ENCODE measurements at regions not wholly inside any gene's neighbourhood (a gene's known extent, or its start where the extent isn't known, plus 50 kb on each side); places are given as distances from the start of the nearest gene placed in this dataset.

DNA sequence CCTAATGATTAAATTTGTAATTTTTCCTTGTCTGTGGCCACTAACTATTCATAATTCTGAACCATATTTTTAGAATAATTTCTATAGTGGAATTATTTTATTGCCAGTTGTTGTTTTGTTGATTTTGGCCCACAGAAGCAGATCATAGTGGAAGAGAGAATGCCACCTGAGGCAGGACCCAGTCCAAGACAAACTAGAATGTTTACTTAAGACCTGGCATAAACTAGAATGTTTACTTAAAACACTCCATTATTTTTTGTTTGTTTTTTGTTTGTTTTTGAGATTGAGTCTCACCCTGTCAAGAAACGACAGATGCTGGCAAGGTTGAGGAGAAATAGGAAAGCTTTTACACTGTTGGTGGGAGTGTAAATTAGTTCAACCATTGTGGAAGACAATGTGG is 310.2 kb downstream of the MRPL39 start:
- H3K27me3 ChIP-seq (ENCODE audit: control insufficient read depth, insufficient read depth, low read length), result no peaks in the 10 kb centered on the region
- no peak overlapping the region for H3K9ac ChIP-seq (ENCODE audit: low read length)
- peaks cover 16% of the 10 kb centered on the region for H3K4me1 ChIP-seq (ENCODE audit: control insufficient read depth, insufficient read depth, low read length)
- no peaks in the 10 kb centered on the region for H3K9me3 ChIP-seq (ENCODE audit: control insufficient read depth, insufficient read depth, low read depth, low read length)
- no peaks in the 10 kb centered on the region for H3K36me3 ChIP-seq (ENCODE audit: control insufficient read depth, insufficient read depth, low read length)
- H3K27ac ChIP-seq (ENCODE audit: low read depth, low read length), result no peak overlapping the region
- no peak overlapping the region for H3K4me3 ChIP-seq (ENCODE audit: low read depth, low read length)

DNA sequence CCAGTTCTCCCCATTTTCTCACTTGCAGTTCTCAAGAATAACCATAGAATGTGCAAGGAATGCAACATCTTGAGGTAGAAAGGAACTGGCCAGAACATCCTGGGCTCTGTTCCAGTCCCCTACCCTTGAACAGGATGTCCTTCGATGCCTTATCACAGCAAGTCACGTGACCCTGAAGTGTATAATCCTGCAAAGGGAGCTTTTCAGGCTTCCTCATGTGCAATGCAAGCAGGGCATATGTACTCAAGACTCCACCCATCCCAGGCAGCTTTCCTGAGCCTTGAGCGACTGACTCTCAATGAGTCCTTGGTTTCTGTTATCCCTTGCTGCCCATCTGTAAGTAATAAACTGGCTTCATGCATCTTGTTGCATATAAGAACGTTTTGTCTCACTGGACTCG is 311.0 kb downstream of the MRPL39 start:
- H3K4me3 ChIP-seq (ENCODE audit: low read depth, low read length), result no peak overlapping the region
- H3K9ac ChIP-seq (ENCODE audit: low read length), result no peak overlapping the region
- no peaks in the 10 kb centered on the region for H3K27me3 ChIP-seq (ENCODE audit: control insufficient read depth, insufficient read depth, low read length)
- H3K27ac ChIP-seq (ENCODE audit: low read depth, low read length), result no peak overlapping the region
- peaks cover 12% of the 10 kb centered on the region for H3K4me1 ChIP-seq (ENCODE audit: control insufficient read depth, insufficient read depth, low read length)
- H3K36me3 ChIP-seq (ENCODE audit: control insufficient read depth, insufficient read depth, low read length), result no peaks in the 10 kb centered on the region
- no peaks in the 10 kb centered on the region for H3K9me3 ChIP-seq (ENCODE audit: control insufficient read depth, insufficient read depth, low read depth, low read length)

- Histone ChIP-seq H3K4me1 (ENCODE audit: control insufficient read depth, insufficient read depth, low read length) (no peaks in the 10 kb centered on the region), H3K36me3 (ENCODE audit: control insufficient read depth, insufficient read depth, low read length) (no peaks in the 10 kb centered on the region), H3K27me3 (ENCODE audit: control insufficient read depth, insufficient read depth, low read length) (no peaks in the 10 kb centered on the region), H3K4me3 (ENCODE audit: low read depth, low read length) (no peak overlapping the region), H3K27ac (ENCODE audit: low read depth, low read length) (no peak overlapping the region), H3K9ac (ENCODE audit: low read length) (no peak overlapping the region), H3K9me3 (ENCODE audit: control insufficient read depth, insufficient read depth, low read depth, low read length) (no peaks in the 10 kb centered on the region)
Measured at GRCh38 chr21:25292396-25292795, 314.9 kb downstream of the MRPL39 start.

GRCh38 chr21:25283720-25284119 is 323.6 kb downstream of the MRPL39 start:
- no peaks in the 10 kb centered on the region for H3K9me3 ChIP-seq (ENCODE audit: control insufficient read depth, insufficient read depth, low read depth, low read length)
- H3K9ac ChIP-seq (ENCODE audit: low read length), result no peak overlapping the region
- no peak overlapping the region for H3K4me3 ChIP-seq (ENCODE audit: low read depth, low read length)
- no peaks in the 10 kb centered on the region for H3K36me3 ChIP-seq (ENCODE audit: control insufficient read depth, insufficient read depth, low read length)
- H3K4me1 ChIP-seq (ENCODE audit: control insufficient read depth, insufficient read depth, low read length), result peaks cover 8% of the 10 kb centered on the region; the same call in 1 of the 2 replicates
- no peaks in the 10 kb centered on the region for H3K27me3 ChIP-seq (ENCODE audit: control insufficient read depth, insufficient read depth, low read length)
- no peak overlapping the region for H3K27ac ChIP-seq (ENCODE audit: low read depth, low read length)

GRCh38 chr21:25281134-25281533 is 326.1 kb downstream of the MRPL39 start:
- H3K4me3 ChIP-seq (ENCODE audit: low read depth, low read length), result no peak overlapping the region
- H3K9ac ChIP-seq (ENCODE audit: low read length), result no peak overlapping the region
- H3K4me1 ChIP-seq (ENCODE audit: control insufficient read depth, insufficient read depth, low read length), result peaks cover 8% of the 10 kb centered on the region; the same call in 1 of the 2 replicates
- no peak overlapping the region for H3K27ac ChIP-seq (ENCODE audit: low read depth, low read length)
- no peaks in the 10 kb centered on the region for H3K27me3 ChIP-seq (ENCODE audit: control insufficient read depth, insufficient read depth, low read length)
- H3K9me3 ChIP-seq (ENCODE audit: control insufficient read depth, insufficient read depth, low read depth, low read length), result no peaks in the 10 kb centered on the region
- H3K36me3 ChIP-seq (ENCODE audit: control insufficient read depth, insufficient read depth, low read length), result no peaks in the 10 kb centered on the region

DNA sequence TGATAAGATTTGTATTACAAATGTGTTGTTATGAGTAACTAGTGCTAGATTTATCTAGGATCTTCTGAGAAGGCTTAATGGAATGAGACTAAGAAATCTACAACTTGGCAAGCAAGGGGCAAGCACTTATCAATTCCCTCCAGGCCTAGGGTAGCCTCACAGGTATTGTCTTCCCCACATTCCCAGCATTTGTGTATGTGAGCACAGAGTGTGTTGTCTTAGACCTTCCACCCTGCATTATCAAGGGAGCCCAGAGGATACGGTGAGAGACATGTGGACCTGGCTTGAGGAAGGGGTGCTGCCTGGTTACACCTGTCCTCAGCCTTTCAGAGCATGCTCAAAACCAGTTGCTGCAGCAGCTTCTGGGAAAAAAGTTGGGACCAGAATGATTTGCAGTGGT is 327.2 kb downstream of the MRPL39 start:
- no peaks in the 10 kb centered on the region for H3K36me3 ChIP-seq (ENCODE audit: control insufficient read depth, insufficient read depth, low read length)
- peaks cover 8% of the 10 kb centered on the region; the same call in 1 of the 2 replicates for H3K4me1 ChIP-seq (ENCODE audit: control insufficient read depth, insufficient read depth, low read length)
- no peak overlapping the region for H3K9ac ChIP-seq (ENCODE audit: low read length)
- H3K9me3 ChIP-seq (ENCODE audit: control insufficient read depth, insufficient read depth, low read depth, low read length), result no peaks in the 10 kb centered on the region
- H3K27ac ChIP-seq (ENCODE audit: low read depth, low read length), result no peak overlapping the region
- no peaks in the 10 kb centered on the region for H3K27me3 ChIP-seq (ENCODE audit: control insufficient read depth, insufficient read depth, low read length)
- no peak overlapping the region for H3K4me3 ChIP-seq (ENCODE audit: low read depth, low read length)

DNA sequence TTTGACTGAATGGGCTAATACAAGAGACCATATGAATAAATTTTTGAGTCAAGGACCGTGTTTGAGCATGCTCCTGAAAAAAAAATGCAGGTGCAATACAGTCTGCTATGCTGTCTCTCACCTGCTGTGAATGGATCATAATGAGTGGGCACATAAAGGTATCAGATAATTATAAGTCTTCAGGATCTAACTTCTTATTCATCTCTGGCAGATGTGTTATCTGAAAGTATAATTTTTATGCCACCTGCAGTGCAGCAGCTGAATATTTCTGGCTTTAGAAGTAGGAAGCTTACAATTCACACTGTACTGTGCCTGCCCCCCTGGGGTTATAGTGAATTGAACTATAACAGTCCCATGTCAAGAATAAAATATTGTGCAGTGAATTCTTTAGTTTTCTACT is 333.3 kb downstream of the MRPL39 start:
- H3K27me3 ChIP-seq (ENCODE audit: control insufficient read depth, insufficient read depth, low read length), result no peaks in the 10 kb centered on the region
- H3K9ac ChIP-seq (ENCODE audit: low read length), result no peak overlapping the region
- no peak overlapping the region for H3K4me3 ChIP-seq (ENCODE audit: low read depth, low read length)
- H3K9me3 ChIP-seq (ENCODE audit: control insufficient read depth, insufficient read depth, low read depth, low read length), result no peaks in the 10 kb centered on the region
- H3K4me1 ChIP-seq (ENCODE audit: control insufficient read depth, insufficient read depth, low read length), result no peaks in the 10 kb centered on the region
- H3K36me3 ChIP-seq (ENCODE audit: control insufficient read depth, insufficient read depth, low read length), result no peaks in the 10 kb centered on the region
- no peak overlapping the region for H3K27ac ChIP-seq (ENCODE audit: low read depth, low read length)

DNA sequence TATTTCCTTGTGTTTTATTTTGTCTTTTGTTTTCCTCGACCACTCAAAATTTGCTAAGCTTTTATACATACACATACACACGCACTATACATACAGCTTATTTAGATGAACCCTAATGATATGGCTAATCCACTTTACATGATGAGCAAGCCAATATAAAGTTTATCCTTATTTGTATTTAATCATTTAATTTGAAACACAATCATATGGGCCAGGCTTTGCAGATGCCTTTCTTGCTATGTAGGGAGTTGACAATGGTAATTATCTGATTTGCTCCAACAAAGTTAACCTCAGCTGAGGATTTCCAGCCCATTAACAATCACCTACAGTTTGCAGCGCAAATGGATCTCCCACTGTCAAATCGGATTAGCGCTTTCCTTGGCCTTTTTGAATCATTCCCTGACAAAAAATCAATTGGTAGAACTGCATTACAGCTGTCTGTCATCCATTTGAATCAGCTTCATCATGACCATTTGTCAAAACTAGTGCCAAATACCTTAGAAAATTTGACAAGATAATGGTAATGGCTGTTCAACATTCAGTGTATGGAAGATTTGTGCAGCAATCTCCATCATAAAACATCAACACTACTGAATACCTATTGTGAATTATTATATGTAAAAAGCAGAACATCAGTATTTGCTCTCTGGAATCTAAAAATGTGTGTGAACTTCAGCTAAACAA is 352.6 kb downstream of the MRPL39 start:
- Histone ChIP-seq H3K9ac (ENCODE audit: low read length) (no peak overlapping the region), H3K27me3 (ENCODE audit: control insufficient read depth, insufficient read depth, low read length) (no peaks in the 10 kb centered on the region), H3K9me3 (ENCODE audit: control insufficient read depth, insufficient read depth, low read depth, low read length) (no peaks in the 10 kb centered on the region), H3K27ac (ENCODE audit: low read depth, low read length) (no peak overlapping the region), H3K36me3 (ENCODE audit: control insufficient read depth, insufficient read depth, low read length) (no peaks in the 10 kb centered on the region), H3K4me1 (ENCODE audit: control insufficient read depth, insufficient read depth, low read length) (no peaks in the 10 kb centered on the region; the same call in 1 of the 2 replicates), H3K4me3 (ENCODE audit: low read depth, low read length) (no peak overlapping the region)

DNA sequence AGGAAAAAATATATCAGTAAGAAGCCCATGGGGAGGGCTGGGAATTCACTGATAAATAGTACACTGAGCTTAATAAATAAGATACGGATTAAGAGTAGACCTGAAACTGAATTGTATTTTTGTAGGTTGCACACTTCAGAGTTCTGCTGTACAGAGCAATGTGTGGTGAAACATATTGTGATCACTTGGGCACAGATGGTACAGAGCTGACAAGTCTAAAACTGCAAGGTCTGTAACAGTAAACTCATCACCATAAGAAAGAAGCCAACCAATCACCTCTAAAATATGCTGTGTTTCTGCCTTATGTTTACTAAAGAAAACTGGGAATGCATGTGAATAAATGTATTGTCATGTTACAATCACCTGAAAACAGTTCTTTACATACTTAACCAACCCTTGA is 360.7 kb downstream of the MRPL39 start:
- no peak overlapping the region for H3K27ac ChIP-seq (ENCODE audit: low read depth, low read length)
- H3K9ac ChIP-seq (ENCODE audit: low read length), result no peak overlapping the region
- H3K4me3 ChIP-seq (ENCODE audit: low read depth, low read length), result no peak overlapping the region
- no peaks in the 10 kb centered on the region for H3K27me3 ChIP-seq (ENCODE audit: control insufficient read depth, insufficient read depth, low read length)
- H3K4me1 ChIP-seq (ENCODE audit: control insufficient read depth, insufficient read depth, low read length), result peaks cover 4% of the 10 kb centered on the region; the same call in 1 of the 2 replicates
- no peaks in the 10 kb centered on the region for H3K36me3 ChIP-seq (ENCODE audit: control insufficient read depth, insufficient read depth, low read length)
- no peaks in the 10 kb centered on the region for H3K9me3 ChIP-seq (ENCODE audit: control insufficient read depth, insufficient read depth, low read depth, low read length)

DNA sequence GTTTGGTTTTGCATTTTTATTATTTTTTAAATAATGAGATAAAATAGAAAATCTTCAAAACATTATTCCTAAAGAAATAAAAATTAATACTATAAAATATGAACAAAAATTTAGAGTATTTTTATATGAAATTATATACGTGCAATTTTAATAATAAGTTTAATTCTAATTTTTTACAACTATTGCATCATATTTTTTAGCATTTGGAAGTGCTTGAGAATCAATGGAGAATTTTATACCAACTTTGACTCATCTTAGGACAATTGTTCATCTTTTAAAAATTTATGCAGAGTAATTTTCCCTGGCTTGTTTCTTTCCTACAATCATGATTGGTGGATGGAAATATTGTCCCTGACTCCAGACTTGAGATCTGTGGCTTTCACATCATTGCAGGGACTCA is 362.5 kb downstream of the MRPL39 start:
- no peaks in the 10 kb centered on the region for H3K36me3 ChIP-seq (ENCODE audit: control insufficient read depth, insufficient read depth, low read length)
- no peaks in the 10 kb centered on the region for H3K9me3 ChIP-seq (ENCODE audit: control insufficient read depth, insufficient read depth, low read depth, low read length)
- H3K4me1 ChIP-seq (ENCODE audit: control insufficient read depth, insufficient read depth, low read length), result peaks cover 4% of the 10 kb centered on the region; the same call in 1 of the 2 replicates
- H3K27me3 ChIP-seq (ENCODE audit: control insufficient read depth, insufficient read depth, low read length), result no peaks in the 10 kb centered on the region
- H3K9ac ChIP-seq (ENCODE audit: low read length), result no peak overlapping the region
- no peak overlapping the region for H3K27ac ChIP-seq (ENCODE audit: low read depth, low read length)
- H3K4me3 ChIP-seq (ENCODE audit: low read depth, low read length), result no peak overlapping the region

GRCh38 chr21:25243808-25244207 is 363.5 kb downstream of the MRPL39 start:
- Histone ChIP-seq H3K4me1 (ENCODE audit: control insufficient read depth, insufficient read depth, low read length) (peaks cover 4% of the 10 kb centered on the region; the same call in 1 of the 2 replicates), H3K27me3 (ENCODE audit: control insufficient read depth, insufficient read depth, low read length) (no peaks in the 10 kb centered on the region), H3K9me3 (ENCODE audit: control insufficient read depth, insufficient read depth, low read depth, low read length) (no peaks in the 10 kb centered on the region), H3K4me3 (ENCODE audit: low read depth, low read length) (no peak overlapping the region), H3K9ac (ENCODE audit: low read length) (no peak overlapping the region), H3K27ac (ENCODE audit: low read depth, low read length) (no peak overlapping the region), H3K36me3 (ENCODE audit: control insufficient read depth, insufficient read depth, low read length) (no peaks in the 10 kb centered on the region)

Measured in HUES6 (cell line).